GM13976 (cell line): ENCODE measurements at regions not wholly inside any gene's neighbourhood (a gene's known extent, or its start where the extent isn't known, plus 50 kb on each side); places are given as distances from the start of the nearest gene placed in this dataset.

ENCODE experiments used
- DNase-seq: peaks from one replicate; pipeline ENCODE4 v3.0.0; 2012; ENCODE audit warnings: low spot score
- in situ Hi-C: fragments of 300-500 bp; cut with MboI; formaldehyde crosslinking; loops from one replicate; pipeline ENCODE4 v1.12.0; 2022; ENCODE audit warnings: low sequenced_read_pairs, mixed read lengths, inconsistent platforms; ENCODE audit not compliant: unreplicated experiment
- TF ChIP-seq, protein P1 (sequence below): IDR thresholded peaks from 2 replicates; pipeline ENCODE4 v1.5.1; 2012; ENCODE audit warnings: borderline replicate concordance, mild to moderate bottlenecking; ENCODE audit not compliant: insufficient read depth; ENCODE audit errors: extremely low read depth, missing control alignments, control extremely low read depth

DNA sequence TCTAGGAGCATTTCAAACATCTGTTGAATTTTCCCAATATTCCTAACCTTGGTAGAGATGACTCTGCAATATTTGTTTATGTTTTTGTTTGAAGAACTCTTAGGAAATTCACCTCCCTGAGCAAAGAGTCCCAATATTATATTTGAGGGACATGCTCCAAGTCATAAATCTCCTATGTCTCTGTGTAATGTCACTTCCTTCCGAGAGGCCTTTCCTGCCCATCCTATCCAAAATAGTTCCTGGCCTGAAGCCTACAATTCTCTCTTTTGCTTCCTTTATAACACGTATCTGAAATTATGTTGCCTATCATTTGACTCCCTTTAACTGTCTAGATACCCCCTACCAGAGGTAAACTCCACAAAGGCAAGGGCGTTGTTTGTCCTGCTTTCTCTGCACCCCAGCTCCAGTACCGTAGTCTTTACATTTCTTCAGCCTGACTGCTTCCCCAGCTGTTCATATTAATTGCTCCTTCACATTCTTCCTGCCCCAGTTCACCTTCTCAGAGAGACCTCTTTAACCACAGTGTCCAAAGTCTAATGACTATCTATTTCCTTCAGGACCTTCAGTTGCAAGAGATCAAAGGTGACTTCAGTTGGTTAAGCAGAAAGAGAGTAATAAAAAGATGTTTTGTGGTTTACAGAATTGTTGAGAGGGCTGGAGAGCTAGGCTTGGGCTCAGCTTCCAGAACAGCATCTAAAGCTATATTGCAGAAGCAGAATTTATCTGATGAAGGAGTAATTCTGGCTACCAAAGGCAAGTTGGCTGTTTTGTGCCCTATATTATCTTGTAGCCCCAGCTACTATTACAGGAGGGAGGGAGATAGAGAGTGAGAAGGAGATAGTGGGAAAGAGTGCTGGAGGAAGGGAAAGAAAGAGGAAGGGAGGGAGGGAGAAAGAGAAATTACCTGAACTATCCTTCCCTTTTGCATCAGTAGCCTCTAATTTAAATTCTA lies 109.3 kb upstream of the TMEM161B start:
- TF ChIP-seq, protein P1, sequence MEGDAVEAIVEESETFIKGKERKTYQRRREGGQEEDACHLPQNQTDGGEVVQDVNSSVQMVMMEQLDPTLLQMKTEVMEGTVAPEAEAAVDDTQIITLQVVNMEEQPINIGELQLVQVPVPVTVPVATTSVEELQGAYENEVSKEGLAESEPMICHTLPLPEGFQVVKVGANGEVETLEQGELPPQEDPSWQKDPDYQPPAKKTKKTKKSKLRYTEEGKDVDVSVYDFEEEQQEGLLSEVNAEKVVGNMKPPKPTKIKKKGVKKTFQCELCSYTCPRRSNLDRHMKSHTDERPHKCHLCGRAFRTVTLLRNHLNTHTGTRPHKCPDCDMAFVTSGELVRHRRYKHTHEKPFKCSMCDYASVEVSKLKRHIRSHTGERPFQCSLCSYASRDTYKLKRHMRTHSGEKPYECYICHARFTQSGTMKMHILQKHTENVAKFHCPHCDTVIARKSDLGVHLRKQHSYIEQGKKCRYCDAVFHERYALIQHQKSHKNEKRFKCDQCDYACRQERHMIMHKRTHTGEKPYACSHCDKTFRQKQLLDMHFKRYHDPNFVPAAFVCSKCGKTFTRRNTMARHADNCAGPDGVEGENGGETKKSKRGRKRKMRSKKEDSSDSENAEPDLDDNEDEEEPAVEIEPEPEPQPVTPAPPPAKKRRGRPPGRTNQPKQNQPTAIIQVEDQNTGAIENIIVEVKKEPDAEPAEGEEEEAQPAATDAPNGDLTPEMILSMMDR: no peak
- no peak for DNase-seq
- in situ Hi-C loops: no loop called here

DNA sequence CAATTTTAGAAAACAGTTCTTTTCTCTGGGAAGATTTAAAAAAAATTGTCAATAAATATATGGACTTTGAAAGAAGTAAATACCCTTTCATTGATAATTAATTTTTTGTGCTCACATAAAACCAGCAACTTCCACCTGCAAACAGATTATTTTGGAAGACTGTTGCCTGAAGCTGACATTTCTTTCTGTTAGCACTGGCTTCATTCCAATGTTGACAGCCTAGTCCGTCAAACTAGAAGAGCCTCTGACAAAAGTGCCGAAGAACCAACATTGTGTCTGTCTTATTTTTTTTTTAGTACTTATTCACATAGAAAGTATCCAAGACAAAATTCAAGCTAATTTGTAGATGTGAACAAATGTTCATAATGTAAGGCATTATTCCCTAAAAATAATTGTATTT lies 108.6 kb upstream of the TMEM161B start:
- in situ Hi-C loops: no loop called here
- no peak for DNase-seq
- TF ChIP-seq, protein P1: no peak

DNA sequence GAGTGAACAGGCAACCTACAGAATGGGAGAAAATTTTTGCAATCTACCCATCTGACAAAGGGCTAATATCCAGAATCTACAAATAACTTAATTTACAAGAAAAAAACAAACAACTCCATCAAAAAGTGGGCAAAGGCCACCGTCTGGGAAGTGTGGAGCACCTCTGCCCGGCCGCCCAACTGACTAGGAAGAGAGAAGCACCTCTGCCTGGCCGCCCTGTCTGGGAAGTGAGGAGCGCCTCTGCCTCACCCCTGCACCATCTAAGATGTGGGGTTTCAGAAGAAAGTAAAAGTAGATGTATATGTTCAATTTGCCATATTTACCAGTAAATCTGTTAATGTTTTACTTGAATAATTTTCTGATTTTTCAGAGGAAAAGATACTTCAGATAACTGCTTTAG lies 108.1 kb upstream of the TMEM161B start:
- in situ Hi-C loops: no loop called here
- TF ChIP-seq, protein P1: no peak
- DNase-seq: no peak

DNA sequence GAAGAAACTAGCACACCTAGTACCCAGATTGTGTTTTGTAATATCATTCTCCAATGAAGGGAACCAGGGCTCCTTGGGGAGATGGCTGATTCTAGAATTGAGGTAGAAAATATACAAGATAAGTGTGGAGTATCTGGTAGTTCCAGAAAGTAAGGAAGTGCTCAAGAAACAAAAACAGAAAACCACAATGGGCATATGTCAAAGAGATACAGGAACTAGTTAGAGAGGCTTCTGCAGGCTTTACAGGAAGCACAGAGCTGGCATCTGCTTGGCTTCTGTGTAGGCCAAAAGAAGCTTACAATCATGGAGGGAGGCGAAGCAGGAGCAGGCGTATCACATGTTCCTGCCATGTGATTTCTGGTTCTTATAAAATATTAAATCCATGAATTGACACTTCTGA lies 105.7 kb upstream of the TMEM161B start:
- no peak for DNase-seq
- TF ChIP-seq, protein P1: no peak
- in situ Hi-C loops: no loop called here

DNA sequence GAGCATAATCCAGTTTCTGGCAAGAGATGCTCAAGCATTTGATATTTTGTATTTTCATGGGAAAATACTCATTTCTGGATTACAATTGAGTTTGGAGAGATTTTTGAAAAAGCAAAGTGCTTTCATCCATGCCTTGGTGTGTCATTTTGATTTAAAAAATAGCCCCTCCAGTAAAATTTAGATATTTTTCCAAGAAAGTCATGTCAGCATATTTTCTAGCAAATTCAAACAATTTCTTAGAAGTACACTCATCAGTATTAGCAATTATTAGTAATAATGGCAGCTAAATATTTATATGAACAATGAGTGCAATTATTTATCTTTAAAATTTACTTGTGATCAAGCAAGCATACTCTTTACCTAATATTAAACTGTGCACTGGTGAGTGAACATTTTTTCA lies 102.2 kb upstream of the TMEM161B start:
- in situ Hi-C loops: no loop called here
- TF ChIP-seq, protein P1: no peak
- DNase-seq: no peak

DNA sequence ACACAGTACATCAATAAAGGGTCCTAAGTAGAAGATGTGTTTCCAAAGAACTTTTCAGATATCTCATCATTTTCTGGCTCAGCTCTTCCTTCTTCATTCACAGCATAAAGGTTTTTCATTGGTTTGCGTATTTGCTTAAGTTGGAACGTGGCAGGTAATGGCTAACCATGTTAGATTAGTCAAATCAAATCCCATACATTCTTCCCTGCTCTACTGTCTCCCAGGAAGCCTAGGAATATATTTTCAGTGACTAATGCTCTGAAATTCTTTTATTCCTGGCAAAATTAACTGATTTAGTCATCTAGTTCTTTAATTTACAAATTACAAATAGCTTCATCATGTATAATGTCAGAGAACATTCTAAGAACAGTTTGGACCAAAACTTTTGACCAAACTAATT lies 99.6 kb upstream of the TMEM161B start:
- TF ChIP-seq, protein P1: no peak
- in situ Hi-C loops: no loop called here
- DNase-seq: no peak
